Cardiac muscle cell (in vitro differentiated cells and primary cell): ENCODE measurements at regions not wholly inside any gene's neighbourhood (a gene's known extent, or its start where the extent isn't known, plus 50 kb on each side); places are given as distances from the start of the nearest gene placed in this dataset.

Experiments used
- DNase-seq, 2 donors: peaks; one replicate each; pipeline versions ENCODE4 v3.0.0 to v3.0.0-alpha.2; 2010 to 2017; ENCODE audit warnings: low read depth in 1 of 2, low spot score in 1 of 2
- H3K27ac ChIP-seq: fragments of 200-600 bp; sonication (generic); 2 replicates; pipeline ENCODE4 v1.5.1; 2016
- H3K27me3 ChIP-seq: fragments of 200-600 bp; sonication (generic); 2 replicates; pipeline ENCODE4 v1.6.0; 2016; ENCODE audit warnings: control low read depth
- H3K36me3 ChIP-seq: fragments of 200-600 bp; sonication (generic); 2 replicates; pipeline ENCODE4 v1.5.1; 2016; ENCODE audit warnings: control low read depth
- H3K4me1 ChIP-seq: fragments of 200-600 bp; sonication (generic); 2 replicates; pipeline ENCODE4 v1.8.1; 2017; ENCODE audit warnings: low read depth, mild to moderate bottlenecking, mixed run types
- H3K4me3 ChIP-seq: fragments of 200-600 bp; sonication (generic); 2 replicates; pipeline ENCODE4 v1.5.1; 2016; ENCODE audit warnings: mild to moderate bottlenecking
- H3K9me3 ChIP-seq: fragments of 200-600 bp; sonication (generic); 2 replicates; pipeline ENCODE4 v1.5.1; 2017; ENCODE audit warnings: low read depth, mild to moderate bottlenecking, control low read depth
- TF ChIP-seq, protein P1 (sequence below): IDR thresholded peaks from 2 replicates; pipeline ENCODE4 v1.5.1; 2012; ENCODE audit warnings: low read depth, mild to moderate bottlenecking, low read length

DNA sequence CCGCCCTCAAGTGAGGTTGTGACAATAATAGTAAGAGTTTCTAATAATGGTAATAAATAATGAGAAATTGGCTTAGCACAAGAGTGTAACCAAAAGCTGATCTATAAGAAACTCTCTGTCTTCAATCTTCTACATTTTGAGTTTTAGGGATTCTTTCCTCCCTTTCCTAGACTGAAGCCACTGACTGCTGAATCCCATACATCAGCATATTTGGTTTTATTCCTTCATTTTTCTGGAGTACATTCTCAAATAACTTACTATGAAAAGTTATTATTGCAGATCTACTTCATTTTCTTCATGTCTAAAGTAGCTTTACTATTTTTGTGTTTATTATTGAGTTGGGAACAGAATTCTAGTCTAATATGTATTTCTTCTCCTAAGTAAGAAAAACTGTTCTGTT lies 49.9 kb upstream of the ADAD1 start:
- no peak for DNase-seq
- no peak overlapping the region for H3K27ac ChIP-seq
- H3K4me3 ChIP-seq = no peak overlapping the region
- H3K36me3 ChIP-seq = peaks cover 75% of the 10 kb centered on the region
- TF ChIP-seq, protein P1, sequence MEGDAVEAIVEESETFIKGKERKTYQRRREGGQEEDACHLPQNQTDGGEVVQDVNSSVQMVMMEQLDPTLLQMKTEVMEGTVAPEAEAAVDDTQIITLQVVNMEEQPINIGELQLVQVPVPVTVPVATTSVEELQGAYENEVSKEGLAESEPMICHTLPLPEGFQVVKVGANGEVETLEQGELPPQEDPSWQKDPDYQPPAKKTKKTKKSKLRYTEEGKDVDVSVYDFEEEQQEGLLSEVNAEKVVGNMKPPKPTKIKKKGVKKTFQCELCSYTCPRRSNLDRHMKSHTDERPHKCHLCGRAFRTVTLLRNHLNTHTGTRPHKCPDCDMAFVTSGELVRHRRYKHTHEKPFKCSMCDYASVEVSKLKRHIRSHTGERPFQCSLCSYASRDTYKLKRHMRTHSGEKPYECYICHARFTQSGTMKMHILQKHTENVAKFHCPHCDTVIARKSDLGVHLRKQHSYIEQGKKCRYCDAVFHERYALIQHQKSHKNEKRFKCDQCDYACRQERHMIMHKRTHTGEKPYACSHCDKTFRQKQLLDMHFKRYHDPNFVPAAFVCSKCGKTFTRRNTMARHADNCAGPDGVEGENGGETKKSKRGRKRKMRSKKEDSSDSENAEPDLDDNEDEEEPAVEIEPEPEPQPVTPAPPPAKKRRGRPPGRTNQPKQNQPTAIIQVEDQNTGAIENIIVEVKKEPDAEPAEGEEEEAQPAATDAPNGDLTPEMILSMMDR = no peak
- no peaks in the 10 kb centered on the region for H3K9me3 ChIP-seq
- H3K27me3 ChIP-seq = no peaks in the 10 kb centered on the region
- no peaks in the 10 kb centered on the region for H3K4me1 ChIP-seq
